Upper lobe of left lung (tissue), 4 donors: ENCODE measurements at regions not wholly inside any gene's neighbourhood (a gene's known extent, or its start where the extent isn't known, plus 50 kb on each side); places are given as distances from the start of the nearest gene placed in this dataset.

Source experiments
- POLR2A ChIP-seq, 4 donors: fragments of 450-650 bp; IDR thresholded peaks; one replicate each; pipeline ENCODE4 v1.5.1; 2016 to 2017; ENCODE audit warnings: antibody characterized with exemption in 4 of 4, mild to moderate bottlenecking in 2 of 4
- POLR2AphosphoS5 ChIP-seq, 2 donors: sonication (generic); formaldehyde crosslinking; IDR thresholded peaks; one replicate each; pipeline ENCODE4 v1.5.1; 2017; ENCODE audit warnings: antibody characterized with exemption in 2 of 2
- TF ChIP-seq, protein P1 (sequence below), 6 experiments: fragments of 450-650 bp in 4 of 6; fragments of 200-600 bp in 2 of 6; sonication (generic) in 2 of 6; IDR thresholded peaks; one replicate each; pipeline ENCODE4 v1.5.1; 2016 to 2019; ENCODE audit warnings: antibody characterized with exemption in 6 of 6

DNA sequence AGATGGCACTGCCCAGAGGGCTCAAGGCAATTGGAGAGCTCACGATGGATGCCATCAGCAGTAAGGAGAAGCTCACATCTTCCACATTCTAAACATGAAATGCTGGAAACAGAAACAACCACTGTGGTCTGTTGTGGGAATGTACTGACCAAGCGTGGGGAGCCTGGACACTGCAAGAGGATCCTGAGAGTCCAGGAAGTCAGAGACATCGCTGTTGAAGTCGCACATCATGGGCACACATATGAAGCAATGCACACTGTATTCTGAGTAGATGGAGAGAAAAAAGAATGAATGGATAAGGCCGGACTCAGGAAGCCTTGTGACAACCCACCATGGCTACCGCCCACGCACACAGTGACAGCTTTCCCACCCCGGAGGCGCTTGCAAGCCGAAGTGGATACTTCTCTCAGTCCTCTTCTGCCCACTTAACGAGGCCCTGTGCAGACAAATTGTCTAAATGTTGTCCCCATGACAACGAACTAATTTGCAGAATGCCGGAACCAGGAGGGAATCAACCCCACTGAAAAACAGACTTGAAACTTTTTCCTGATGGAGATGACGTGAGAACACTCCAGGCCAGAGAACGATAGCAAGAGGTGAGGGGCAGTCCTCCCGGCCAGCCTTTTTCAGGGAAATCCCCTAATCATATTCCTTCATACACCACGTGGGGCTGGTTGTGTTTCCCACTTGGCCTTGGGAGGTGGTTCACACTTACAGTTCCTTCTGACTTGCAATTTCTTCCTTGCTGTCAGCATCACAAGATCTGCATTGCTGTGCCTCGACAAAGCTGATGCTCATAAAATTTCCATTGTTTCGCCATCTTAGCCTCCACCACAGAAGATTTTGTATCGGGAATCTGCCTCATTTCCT is 109.6 kb upstream of the SERP2 start:
- TF ChIP-seq, protein P1, sequence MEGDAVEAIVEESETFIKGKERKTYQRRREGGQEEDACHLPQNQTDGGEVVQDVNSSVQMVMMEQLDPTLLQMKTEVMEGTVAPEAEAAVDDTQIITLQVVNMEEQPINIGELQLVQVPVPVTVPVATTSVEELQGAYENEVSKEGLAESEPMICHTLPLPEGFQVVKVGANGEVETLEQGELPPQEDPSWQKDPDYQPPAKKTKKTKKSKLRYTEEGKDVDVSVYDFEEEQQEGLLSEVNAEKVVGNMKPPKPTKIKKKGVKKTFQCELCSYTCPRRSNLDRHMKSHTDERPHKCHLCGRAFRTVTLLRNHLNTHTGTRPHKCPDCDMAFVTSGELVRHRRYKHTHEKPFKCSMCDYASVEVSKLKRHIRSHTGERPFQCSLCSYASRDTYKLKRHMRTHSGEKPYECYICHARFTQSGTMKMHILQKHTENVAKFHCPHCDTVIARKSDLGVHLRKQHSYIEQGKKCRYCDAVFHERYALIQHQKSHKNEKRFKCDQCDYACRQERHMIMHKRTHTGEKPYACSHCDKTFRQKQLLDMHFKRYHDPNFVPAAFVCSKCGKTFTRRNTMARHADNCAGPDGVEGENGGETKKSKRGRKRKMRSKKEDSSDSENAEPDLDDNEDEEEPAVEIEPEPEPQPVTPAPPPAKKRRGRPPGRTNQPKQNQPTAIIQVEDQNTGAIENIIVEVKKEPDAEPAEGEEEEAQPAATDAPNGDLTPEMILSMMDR (IDR thresholded peaks at IDR 0.05), result no peak
- TF ChIP-seq POLR2A (IDR thresholded peaks at IDR 0.05) (peak in 1 of 4 donors; percentile 18), POLR2AphosphoS5 (IDR thresholded peaks at IDR 0.05) (no peak)
